Astrocyte (in vitro differentiated cells and primary cell): ENCODE measurements at regions not wholly inside any gene's neighbourhood (a gene's known extent, or its start where the extent isn't known, plus 50 kb on each side); places are given as distances from the start of the nearest gene placed in this dataset.

Experiments
- EZH2 ChIP-seq: IDR thresholded peaks from 2 replicates; pipeline ENCODE4 v1.6.1; 2012; ENCODE audit warnings: mild to moderate bottlenecking, low read length, inconsistent platforms; ENCODE audit not compliant: insufficient read depth
- TF ChIP-seq, protein P1 (sequence below): IDR thresholded peaks from 2 replicates; pipeline ENCODE4 v1.5.1; 2011; ENCODE audit warnings: low read depth, mild to moderate bottlenecking, inconsistent platforms, low read length, moderate library complexity; ENCODE audit not compliant: insufficient read depth

DNA sequence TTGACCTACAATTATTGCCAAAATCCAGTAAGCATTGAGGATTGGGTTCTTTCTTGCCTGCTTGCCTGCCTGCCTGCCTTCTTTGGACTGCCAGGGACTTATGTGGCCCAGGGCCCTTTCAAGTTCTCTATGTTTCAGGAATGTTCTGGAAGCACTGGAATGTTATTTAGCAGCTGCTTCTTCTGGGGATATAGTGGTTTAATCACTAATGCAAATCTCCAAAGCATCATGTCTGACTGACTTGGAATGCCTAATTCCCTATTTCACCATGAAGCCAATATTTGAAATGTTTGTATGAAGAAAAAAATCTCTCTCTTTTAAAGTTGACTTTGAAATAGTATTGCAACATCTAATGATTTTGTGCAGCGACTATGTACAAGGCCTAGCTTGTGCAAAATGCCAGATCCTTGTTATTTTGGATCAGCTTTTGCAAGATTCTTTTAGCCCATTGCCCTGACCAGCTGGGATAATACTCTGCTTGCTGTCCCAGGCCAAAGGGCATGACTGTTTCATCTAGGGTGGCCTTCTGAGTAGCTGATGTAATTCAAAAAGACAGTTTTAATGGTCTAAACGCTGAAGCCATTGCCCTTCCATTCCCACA lies 204.6 kb downstream of the RND3 start:
- TF ChIP-seq, protein P1, sequence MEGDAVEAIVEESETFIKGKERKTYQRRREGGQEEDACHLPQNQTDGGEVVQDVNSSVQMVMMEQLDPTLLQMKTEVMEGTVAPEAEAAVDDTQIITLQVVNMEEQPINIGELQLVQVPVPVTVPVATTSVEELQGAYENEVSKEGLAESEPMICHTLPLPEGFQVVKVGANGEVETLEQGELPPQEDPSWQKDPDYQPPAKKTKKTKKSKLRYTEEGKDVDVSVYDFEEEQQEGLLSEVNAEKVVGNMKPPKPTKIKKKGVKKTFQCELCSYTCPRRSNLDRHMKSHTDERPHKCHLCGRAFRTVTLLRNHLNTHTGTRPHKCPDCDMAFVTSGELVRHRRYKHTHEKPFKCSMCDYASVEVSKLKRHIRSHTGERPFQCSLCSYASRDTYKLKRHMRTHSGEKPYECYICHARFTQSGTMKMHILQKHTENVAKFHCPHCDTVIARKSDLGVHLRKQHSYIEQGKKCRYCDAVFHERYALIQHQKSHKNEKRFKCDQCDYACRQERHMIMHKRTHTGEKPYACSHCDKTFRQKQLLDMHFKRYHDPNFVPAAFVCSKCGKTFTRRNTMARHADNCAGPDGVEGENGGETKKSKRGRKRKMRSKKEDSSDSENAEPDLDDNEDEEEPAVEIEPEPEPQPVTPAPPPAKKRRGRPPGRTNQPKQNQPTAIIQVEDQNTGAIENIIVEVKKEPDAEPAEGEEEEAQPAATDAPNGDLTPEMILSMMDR, result no peak
- no peak for TF ChIP-seq EZH2
